ENCODE measurements at regions not wholly inside any gene's neighbourhood (a gene's known extent, or its start where the extent isn't known, plus 50 kb on each side); places are given as distances from the start of the nearest gene placed in this dataset.
A peak's percentile ranks its signal among the peaks of the same experiment; 100 is the strongest.

- DNase-seq: no peak
These were observed 66.5 kb upstream of the GADD45A start for GRCh38 chr1:67618285-67619018.

DNA sequence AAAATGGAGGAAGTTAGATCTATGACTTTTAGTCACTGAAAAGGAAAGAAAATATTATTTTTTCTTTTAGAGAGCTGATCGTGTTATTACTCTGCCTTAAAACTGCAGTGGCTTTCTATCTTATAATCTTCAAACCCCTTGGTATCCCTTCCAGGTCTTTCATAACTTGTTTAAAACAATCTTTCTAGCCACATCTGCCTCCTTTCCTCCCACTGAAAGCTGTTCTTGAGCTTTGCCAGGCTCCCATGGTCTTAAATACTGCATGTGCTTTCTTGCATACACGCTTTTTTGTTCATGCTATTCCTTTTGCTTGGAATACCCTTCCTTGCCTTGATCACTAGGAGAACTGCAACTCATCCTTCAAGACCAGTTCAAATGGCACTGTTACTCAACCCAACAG is 65.9 kb upstream of the GADD45A start:
- no peak for DNase-seq

GRCh38 chr1:67623906-67624305 is 61.1 kb upstream of the GADD45A start:
- no peak for DNase-seq

DNA sequence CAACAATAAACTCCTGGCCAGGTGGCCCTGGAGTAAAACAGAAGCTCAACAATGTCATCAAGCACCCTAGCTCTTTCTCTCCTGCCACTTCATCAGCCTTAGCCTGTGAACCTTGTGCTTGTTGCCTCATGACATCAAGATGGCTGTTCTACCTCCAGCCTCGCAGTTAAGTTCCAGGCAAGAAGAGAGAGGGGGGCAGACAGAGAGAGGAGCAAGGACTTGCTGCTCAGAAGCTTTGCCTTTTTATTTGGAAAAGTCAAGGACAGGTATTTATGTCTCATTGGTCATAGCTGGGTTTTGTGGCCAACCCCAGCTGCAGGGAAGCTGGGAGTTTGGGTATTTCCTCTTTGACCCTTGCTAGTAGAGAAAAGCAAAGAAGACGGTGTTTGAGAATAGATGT is 60.3 kb upstream of the GADD45A start:
- DNase-seq: no peak

GRCh38 chr1:67626090-67626860 is 58.7 kb upstream of the GADD45A start:
- DNase-seq: peak; percentile 81

- DNase-seq: no peak
These were observed 58.2 kb upstream of the GADD45A start for GRCh38 chr1:67626861-67627235.

GRCh38 chr1:67627336-67627735 is 57.7 kb upstream of the GADD45A start:
- no peak for DNase-seq

GRCh38 chr1:67627906-67628305 is 57.1 kb upstream of the GADD45A start:
- DNase-seq: no peak

GRCh38 chr1:67629370-67630075 is 55.5 kb upstream of the GADD45A start:
- DNase-seq: peak; percentile 70

- DNase-seq: peak; percentile 80
These were observed 54.5 kb upstream of the GADD45A start for GRCh38 chr1:67630438-67631045.

DNA sequence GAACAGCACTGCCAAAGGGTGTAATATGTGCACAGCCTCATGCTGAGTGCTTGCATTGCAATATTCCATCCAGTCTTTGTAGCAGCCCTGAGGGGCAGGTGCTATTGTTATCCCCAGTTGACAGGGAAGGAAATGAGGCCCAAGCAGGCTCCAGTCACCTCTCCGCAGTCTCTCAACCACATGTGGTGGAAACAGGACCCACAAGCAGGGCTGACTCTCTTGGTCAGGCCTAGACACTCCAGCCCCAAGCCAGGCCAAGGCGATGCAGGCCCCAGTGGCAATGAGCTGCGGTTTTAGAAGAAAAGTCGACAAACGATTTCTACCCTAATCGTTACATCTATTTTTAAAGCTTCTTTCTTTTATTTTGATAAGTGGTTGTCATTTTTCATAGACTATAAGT is 52.6 kb upstream of the GADD45A start:
- DNase-seq: no peak

DNA sequence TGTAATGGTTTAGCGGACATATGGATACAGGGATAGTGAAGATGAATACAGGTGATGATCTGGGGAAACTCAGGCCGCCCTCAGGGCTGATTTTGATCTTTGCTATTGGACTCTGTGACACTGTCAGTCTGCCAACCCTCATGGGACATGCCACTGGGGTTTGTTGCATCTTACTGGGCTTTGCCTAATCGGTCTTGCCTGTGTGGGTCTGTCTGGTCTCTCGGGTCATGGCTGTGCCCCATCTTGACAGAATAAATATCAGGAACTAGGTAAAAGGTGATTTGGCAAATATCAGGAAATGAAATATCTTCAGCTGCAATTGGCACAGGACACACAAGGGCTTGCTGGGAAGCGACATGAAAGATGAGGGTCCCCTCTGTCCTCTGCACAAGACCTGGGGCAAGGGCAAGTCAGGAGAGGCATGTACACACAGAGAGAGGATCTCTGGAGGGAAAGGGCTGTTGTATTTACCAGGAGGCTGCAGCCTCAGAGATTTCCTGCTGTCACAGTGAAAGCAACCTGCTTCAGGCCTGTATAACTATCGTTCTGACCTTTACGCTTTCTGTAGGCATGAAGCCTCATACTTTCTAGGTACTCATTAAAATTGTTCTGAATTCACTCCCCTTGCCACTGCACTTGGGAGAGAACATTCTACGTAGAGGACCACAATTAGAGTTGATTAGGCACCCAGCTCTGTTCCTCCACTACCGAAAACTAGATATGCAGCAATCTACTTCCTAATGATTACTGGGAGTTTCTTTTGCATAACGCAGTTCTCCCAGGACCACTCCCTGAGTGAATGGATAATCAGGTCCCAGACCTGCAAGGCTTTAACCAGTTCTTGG is 52.0 kb upstream of the GADD45A start:
- no peak for DNase-seq

DNA sequence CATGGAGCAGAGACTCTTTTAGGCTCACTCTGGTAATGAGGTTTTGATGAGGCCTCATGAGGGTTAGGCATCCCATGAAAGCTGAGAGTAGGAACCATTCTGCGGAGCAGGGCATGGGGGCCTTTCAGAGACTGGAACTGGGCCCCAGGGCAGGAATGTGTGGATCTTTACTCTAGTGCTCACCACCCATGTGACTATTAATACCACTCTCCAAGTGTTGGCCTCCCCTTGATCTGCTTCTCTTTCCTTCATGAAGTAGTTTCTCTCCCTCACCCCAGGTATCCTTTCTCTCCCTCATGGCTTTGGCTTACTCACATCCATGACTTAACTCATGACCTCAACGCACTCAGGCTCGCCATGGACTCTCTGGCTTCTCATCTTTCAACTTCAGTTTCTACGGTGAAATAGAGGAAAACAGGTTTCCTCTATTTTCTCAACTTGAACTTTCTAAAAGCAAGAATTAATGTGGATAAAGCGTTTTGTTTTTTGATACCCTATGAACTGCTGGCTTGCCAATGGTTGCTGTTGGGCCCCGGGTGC is 50.5 kb upstream of the GADD45A start:
- no peak for DNase-seq

DNA sequence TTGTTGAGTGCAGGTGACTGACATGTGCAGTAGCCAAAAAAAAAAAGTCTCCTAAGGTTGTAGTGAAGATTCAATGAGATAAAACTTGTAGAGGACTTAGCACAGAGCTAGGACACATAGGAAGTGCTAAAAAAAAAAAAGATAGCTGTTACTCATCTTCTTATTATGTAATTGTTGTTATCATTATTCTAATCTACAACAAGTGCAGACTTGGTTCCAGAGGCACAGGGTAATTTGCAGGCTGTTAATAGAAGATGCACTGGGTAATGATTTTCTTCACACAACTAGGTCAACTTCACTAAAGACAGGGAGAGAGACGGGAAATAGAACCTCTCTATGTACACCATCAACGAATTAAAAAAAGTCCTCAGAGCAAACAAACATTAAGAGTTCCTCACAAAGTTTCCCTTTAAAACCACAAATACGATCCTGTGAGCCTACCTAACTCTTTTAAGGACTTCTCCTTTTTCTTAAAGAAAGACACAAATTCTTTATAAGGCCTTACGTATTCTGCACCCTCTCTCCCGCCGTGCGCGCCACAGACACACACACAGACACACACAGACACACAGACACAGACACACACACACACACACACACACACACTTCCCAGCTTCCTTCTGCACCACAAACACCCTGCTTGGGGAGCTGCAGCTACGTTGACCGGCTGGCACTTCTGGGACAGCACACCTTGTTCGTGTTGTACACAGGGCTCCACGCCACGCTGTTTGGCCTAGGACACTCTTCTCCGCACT is 49.8 kb upstream of the GADD45A start:
- no peak for DNase-seq
